ENCODE measurements at regions not wholly inside any gene's neighbourhood (a gene's known extent, or its start where the extent isn't known, plus 50 kb on each side); places are given as distances from the start of the nearest gene placed in this dataset.

DNA sequence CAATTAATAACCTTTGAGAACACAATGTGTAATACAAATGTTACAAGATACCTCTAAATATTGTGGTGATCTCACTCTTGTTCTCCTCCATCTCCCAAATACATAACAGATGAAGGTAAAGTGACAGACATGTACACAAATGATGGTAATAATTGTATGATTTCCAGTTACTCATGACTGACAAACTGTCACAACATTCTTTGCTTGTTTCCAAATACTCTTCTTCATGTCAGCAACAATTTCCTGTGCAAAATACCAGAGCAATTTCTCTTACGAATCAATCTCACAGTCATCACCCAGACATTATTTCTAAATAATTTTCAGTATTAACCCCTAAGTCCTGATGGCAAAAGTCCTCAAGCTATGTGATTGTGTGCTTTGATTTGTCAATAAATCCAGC lies 92.9 kb downstream of the RPS12 start:
- Histone ChIP-seq H3K4me1 (ENCODE audit: control insufficient read depth, extremely low read depth, insufficient read depth, low read length) (no peaks in the 10 kb centered on the region), H3K36me3 (ENCODE audit: control insufficient read depth in 2 of 2, extremely low read depth in 1 of 2, insufficient read depth in 2 of 2, low read length in 2 of 2) (no peaks in the 10 kb centered on the region), H3K9me3 (replicated peaks; ENCODE audit: control insufficient read depth, insufficient read depth, low read length) (no peaks in the 10 kb centered on the region), H4K20me1 (replicated peaks; ENCODE audit: control insufficient read depth, extremely low read depth, insufficient read depth, low read length) (no peaks in the 10 kb centered on the region), H3K9me1 (replicated peaks; ENCODE audit: control insufficient read depth, extremely low read depth, insufficient read depth, low read length) (no peaks in the 10 kb centered on the region), H3K4me3 (replicated peaks in 1 of 3; ENCODE audit: insufficient read depth in 1 of 3, low read depth in 1 of 3, low read length in 3 of 3) (no peak overlapping the region), H3K4me2 (ENCODE audit: insufficient read depth, low read length) (no peak overlapping the region), H2AFZ (ENCODE audit: low read depth, low read length) (no peak overlapping the region), H3K79me2 (ENCODE audit: control insufficient read depth, insufficient read depth, low read length) (no peaks in the 10 kb centered on the region), H3K27me3 (ENCODE audit: control insufficient read depth in 2 of 2, insufficient read depth in 2 of 2, low read length in 2 of 2) (peaks cover 0 to 1% of the 10 kb centered on the region in 2 experiments), H3K27ac (ENCODE audit: insufficient read depth, low read depth, low read length) (no peak overlapping the region), H3K9ac (replicated peaks; ENCODE audit: extremely low read depth, insufficient read depth, low read length) (no peak overlapping the region)
- POLR2A ChIA-PET, result no interaction called here
- no peak for TF ChIP-seq MYC (IDR thresholded peaks at IDR 0.05; ENCODE audit: low read depth, low read length)
- TF ChIP-seq, protein P1, sequence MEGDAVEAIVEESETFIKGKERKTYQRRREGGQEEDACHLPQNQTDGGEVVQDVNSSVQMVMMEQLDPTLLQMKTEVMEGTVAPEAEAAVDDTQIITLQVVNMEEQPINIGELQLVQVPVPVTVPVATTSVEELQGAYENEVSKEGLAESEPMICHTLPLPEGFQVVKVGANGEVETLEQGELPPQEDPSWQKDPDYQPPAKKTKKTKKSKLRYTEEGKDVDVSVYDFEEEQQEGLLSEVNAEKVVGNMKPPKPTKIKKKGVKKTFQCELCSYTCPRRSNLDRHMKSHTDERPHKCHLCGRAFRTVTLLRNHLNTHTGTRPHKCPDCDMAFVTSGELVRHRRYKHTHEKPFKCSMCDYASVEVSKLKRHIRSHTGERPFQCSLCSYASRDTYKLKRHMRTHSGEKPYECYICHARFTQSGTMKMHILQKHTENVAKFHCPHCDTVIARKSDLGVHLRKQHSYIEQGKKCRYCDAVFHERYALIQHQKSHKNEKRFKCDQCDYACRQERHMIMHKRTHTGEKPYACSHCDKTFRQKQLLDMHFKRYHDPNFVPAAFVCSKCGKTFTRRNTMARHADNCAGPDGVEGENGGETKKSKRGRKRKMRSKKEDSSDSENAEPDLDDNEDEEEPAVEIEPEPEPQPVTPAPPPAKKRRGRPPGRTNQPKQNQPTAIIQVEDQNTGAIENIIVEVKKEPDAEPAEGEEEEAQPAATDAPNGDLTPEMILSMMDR (IDR thresholded peaks at IDR 0.05; ENCODE audit: extremely low read depth in 1 of 2, insufficient read depth in 1 of 2, low read depth in 1 of 2, low read length in 2 of 2), result no peak
- no peak for TF ChIP-seq POLR2A (IDR thresholded peaks at IDR 0.05; ENCODE audit: low read depth, low read length)
- no peak for TF ChIP-seq POLR2AphosphoS5 (IDR thresholded peaks at IDR 0.05; ENCODE audit: insufficient read depth, low read depth, low read length)
- no peak for TF ChIP-seq JUN (IDR thresholded peaks at IDR 0.05; ENCODE audit: borderline replicate concordance, insufficient read depth, insufficient read length, low read depth)
- BruUV-seq (replicated peaks), result no TSS peak
- dilution Hi-C loops (cut with MboI; ENCODE audit: extremely low pct_ligation_motif_present, low sequenced_read_pairs) (no loop called here), intact Hi-C loops (cut with micrococcal nuclease) (no loop called here)
- CTCF ChIA-PET, result no interaction called here
- FAIRE-seq (no peak), DNase-seq (ENCODE audit: low read depth, low spot score) (no peak)

DNA sequence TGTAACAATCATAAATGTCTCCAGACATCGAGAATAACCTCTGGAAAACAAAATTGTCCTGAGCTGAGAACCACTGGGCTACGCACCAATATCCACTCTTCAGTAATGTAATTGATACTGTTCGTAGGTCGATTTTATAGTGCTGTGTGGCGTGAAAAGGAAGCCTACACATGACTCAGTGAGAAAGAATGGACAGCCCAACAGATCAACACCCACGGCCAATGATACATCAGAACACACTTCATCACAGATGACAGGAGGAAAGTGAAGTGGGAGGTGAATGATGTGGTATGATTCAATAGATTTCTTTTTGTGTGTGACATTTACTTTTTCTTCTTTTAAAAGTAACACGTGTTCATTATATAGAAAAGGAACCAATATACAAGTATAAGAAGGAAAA lies 93.5 kb downstream of the RPS12 start:
- H3K9me1 ChIP-seq (replicated peaks; ENCODE audit: control insufficient read depth, extremely low read depth, insufficient read depth, low read length), result no peaks in the 10 kb centered on the region
- no peak overlapping the region for H3K9ac ChIP-seq (replicated peaks; ENCODE audit: extremely low read depth, insufficient read depth, low read length)
- no peaks in the 10 kb centered on the region for H3K27me3 ChIP-seq (ENCODE audit: control insufficient read depth in 2 of 2, insufficient read depth in 2 of 2, low read length in 2 of 2)
- no peak for TF ChIP-seq EZH2 (IDR thresholded peaks at IDR 0.05; ENCODE audit: borderline replicate concordance, low read depth, low read length, severe bottlenecking)
- H3K36me3 ChIP-seq (ENCODE audit: control insufficient read depth in 2 of 2, extremely low read depth in 1 of 2, insufficient read depth in 2 of 2, low read length in 2 of 2), result no peaks in the 10 kb centered on the region
- DNase-seq (ENCODE audit: low read depth, low spot score) (no peak), FAIRE-seq (no peak)
- H2AFZ ChIP-seq (ENCODE audit: low read depth, low read length), result no peak overlapping the region
- no peak overlapping the region for H3K4me2 ChIP-seq (ENCODE audit: insufficient read depth, low read length)
- no peaks in the 10 kb centered on the region for H4K20me1 ChIP-seq (replicated peaks; ENCODE audit: control insufficient read depth, extremely low read depth, insufficient read depth, low read length)
- H3K27ac ChIP-seq (ENCODE audit: insufficient read depth, low read depth, low read length), result no peak overlapping the region
- no peaks in the 10 kb centered on the region for H3K79me2 ChIP-seq (ENCODE audit: control insufficient read depth, insufficient read depth, low read length)
- H3K4me3 ChIP-seq (replicated peaks in 1 of 3; ENCODE audit: insufficient read depth in 1 of 3, low read depth in 1 of 3, low read length in 3 of 3), result no peak overlapping the region
- H3K9me3 ChIP-seq (replicated peaks; ENCODE audit: control insufficient read depth, insufficient read depth, low read length), result no peaks in the 10 kb centered on the region
- no TSS peak for BruUV-seq (replicated peaks)
- intact Hi-C loops (cut with micrococcal nuclease), result no loop called here
- POLR2A ChIA-PET, result no interaction called here
- no peaks in the 10 kb centered on the region for H3K4me1 ChIP-seq (ENCODE audit: control insufficient read depth, extremely low read depth, insufficient read depth, low read length)
- dilution Hi-C loops (cut with MboI; ENCODE audit: extremely low pct_ligation_motif_present, low sequenced_read_pairs), result no loop called here
- CTCF ChIA-PET, result no interaction called here

Data from endothelial cell of umbilical vein (primary cell).